HCT116 (cell line): ENCODE measurements at regions not wholly inside any gene's neighbourhood (a gene's known extent, or its start where the extent isn't known, plus 50 kb on each side); places are given as distances from the start of the nearest gene placed in this dataset.

Source experiments
- ATAC-seq: fragments of 200-7000 bp; cut with Tn5 transposase; 2 replicates; pipeline ENCODE4 v1.9.1; 2020; ENCODE audit warnings: mild to moderate bottlenecking, moderate library complexity
- BruUV-seq: library from RNA; stranded (reverse); fragments of 400-500 nt; replicated peaks from 2 replicates; lab custom pipeline; 2021; lab: Mats Ljungman, UMichigan
- CTCF ChIA-PET: fragments of 300-600 bp; sonication (Branson Sonifier 250); formaldehyde crosslinking; loops from one replicate; lab custom pipeline; 2021; ENCODE audit warnings: antibody characterized with exemption; lab: Charles Lee
- POLR2A ChIA-PET: fragments of 300-600, 350-600 bp; sonication (Branson Sonifier 250); formaldehyde crosslinking; loops from one replicate; lab custom pipeline; 2021; ENCODE audit warnings: antibody characterized with exemption; lab: Charles Lee
- RAD21 ChIA-PET, 2 experiments: fragments of 300-600 bp; sonication (Branson Sonifier 250); formaldehyde crosslinking; loops; one replicate each; lab custom pipeline; 2023; ENCODE audit warnings: low total read pairs in 2 of 2; ENCODE audit not compliant: uncharacterized antibody in 2 of 2, unreplicated experiment in 2 of 2, low non-redundant PET in 1 of 2; lab: Charles Lee
- DNase-seq: peaks from one replicate; pipeline ENCODE4 v3.0.0-alpha.2; 2010; ENCODE audit warnings: low read depth, low spot score
- H2AFZ ChIP-seq: fragments of 200-600 bp; shearing (Covaris generic), sonication (generic); 2 replicates; pipeline ENCODE4 v1.6.1; 2017; ENCODE audit warnings: low read depth, mixed run types, mixed read lengths, antibody characterized with exemption, low read length; ENCODE audit not compliant: poor library complexity, severe bottlenecking
- H3K27ac ChIP-seq: 2 replicates; pipeline ENCODE4 v1.5.1; 2012; ENCODE audit warnings: low read depth, low read length
- H3K27me3 ChIP-seq: fragments of 200-600 bp; sonication (generic); 2 replicates; pipeline ENCODE4 v1.6.1; 2016; ENCODE audit warnings: mixed run types, low read length, mixed read lengths; ENCODE audit not compliant: insufficient read depth
- H3K36me3 ChIP-seq, 2 experiments: fragments of 200-500 bp in 1 of 2; fragments of 200-600 bp in 1 of 2; sonication (Bioruptor generic) in 1 of 2; sonication (generic) in 1 of 2; 2 replicates each; pipeline versions ENCODE4 v1.5.1 to v1.6.1; 2014 to 2016; ENCODE audit warnings: low read length in 2 of 2, inconsistent platforms in 1 of 2, mixed read lengths in 1 of 2, mixed run types in 1 of 2; ENCODE audit not compliant: insufficient read depth in 2 of 2, control insufficient read depth in 1 of 2
- H3K4me1 ChIP-seq, 2 experiments: fragments of 200-600 bp in 1 of 2; sonication (generic) in 1 of 2; 2 replicates each; pipeline versions ENCODE4 v1.5.1 to v1.6.1; 2012 to 2017; ENCODE audit warnings: low read length in 2 of 2, inconsistent platforms in 1 of 2, mild to moderate bottlenecking in 1 of 2, mixed read lengths in 1 of 2, mixed run types in 1 of 2, moderate library complexity in 1 of 2; ENCODE audit not compliant: insufficient read depth in 2 of 2, control insufficient read depth in 1 of 2
- H3K4me2 ChIP-seq: fragments of 200-600 bp; sonication (generic); 2 replicates; pipeline ENCODE4 v1.6.1; 2017; ENCODE audit warnings: mixed run types, low read length, mixed read lengths
- H3K4me3 ChIP-seq, 2 experiments: fragments of 200-600 bp in 1 of 2; sonication (generic) in 1 of 2; replicated peaks in 1 of 2; 2 replicates each; pipeline ENCODE4 v1.5.1; 2011 to 2016; ENCODE audit warnings: low read length in 2 of 2, control low read depth in 1 of 2, low read depth in 1 of 2, mild to moderate bottlenecking in 1 of 2, mixed read lengths in 1 of 2, mixed run types in 1 of 2
- H3K79me2 ChIP-seq: fragments of 200-600 bp; sonication (generic); 2 replicates; pipeline ENCODE4 v1.6.1; 2017; ENCODE audit warnings: mild to moderate bottlenecking, mixed run types, low read length, moderate library complexity, mixed read lengths; ENCODE audit not compliant: insufficient read depth
- H3K9ac ChIP-seq: fragments of 200-600 bp; sonication (generic); 2 replicates; pipeline ENCODE4 v1.6.1; 2016; ENCODE audit warnings: low read length, mixed read lengths
- H3K9me2 ChIP-seq: fragments of 200-600 bp; sonication (generic), shearing (Covaris generic); 2 replicates; pipeline ENCODE4 v1.6.1; 2017; ENCODE audit warnings: mixed run types, mild to moderate bottlenecking, moderate library complexity; ENCODE audit not compliant: insufficient read depth
- H3K9me3 ChIP-seq, 2 experiments: fragments of 200-500 bp in 1 of 2; fragments of 200-600 bp in 1 of 2; sonication (Bioruptor generic) in 1 of 2; sonication (generic) in 1 of 2; 2 replicates each; pipeline ENCODE4 v1.6.1; 2014 to 2017; ENCODE audit warnings: low read length in 2 of 2, mixed read lengths in 2 of 2, inconsistent platforms in 1 of 2, low read depth in 1 of 2, mild to moderate bottlenecking in 1 of 2, mixed run types in 1 of 2, moderate library complexity in 1 of 2; ENCODE audit not compliant: control insufficient read depth in 1 of 2, insufficient read depth in 1 of 2
- H4K20me1 ChIP-seq: fragments of 200-600 bp; sonication (generic), shearing (Covaris generic); 2 replicates; pipeline ENCODE4 v1.6.1; 2017; ENCODE audit warnings: mixed run types, mild to moderate bottlenecking, moderate library complexity; ENCODE audit not compliant: insufficient read depth
- CEBPB ChIP-seq: IDR thresholded peaks from 2 replicates; pipeline ENCODE4 v1.6.1; 2012; ENCODE audit warnings: low read depth
- EGR1 ChIP-seq: IDR thresholded peaks from 2 replicates; pipeline ENCODE4 v1.6.1; 2012; ENCODE audit warnings: low read depth
- EZH2 ChIP-seq: fragments of 200-600 bp; sonication (generic); IDR thresholded peaks from 2 replicates; pipeline ENCODE4 v1.6.1; 2017; ENCODE audit warnings: antibody characterized with exemption, mixed run types
- EZH2phosphoT487 ChIP-seq: fragments of 200-600 bp; IDR thresholded peaks from 2 replicates; pipeline ENCODE4 v1.6.1; 2018; ENCODE audit warnings: antibody characterized with exemption, borderline replicate concordance
- JUND ChIP-seq: IDR thresholded peaks from 2 replicates; pipeline ENCODE4 v1.6.1; 2012
- SP1 ChIP-seq: IDR thresholded peaks from 2 replicates; pipeline ENCODE4 v1.6.1; 2012; ENCODE audit warnings: low read depth
- ZNF274 ChIP-seq: fragments of 200-500 bp; sonication (Bioruptor generic); IDR thresholded peaks from 2 replicates; pipeline ENCODE4 v1.6.1; 2014; ENCODE audit warnings: mild to moderate bottlenecking, low read depth, low read length, inconsistent platforms
- intact Hi-C: fragments of 100-400 bp; cut with micrococcal nuclease; formaldehyde crosslinking; loops from 2 replicates; pipeline ENCODE4 v1.10.0; 2022
- TF ChIP-seq, protein P1 (sequence below), 3 experiments: fragments of 200-600 bp in 1 of 3; sonication (generic) in 1 of 3; IDR thresholded peaks in 2 of 3; conservative IDR thresholded peaks in 1 of 3; 2 replicates each; pipeline ENCODE4 v1.5.1; 2012 to 2017; ENCODE audit warnings: low read depth in 2 of 3, low read length in 2 of 3, antibody characterized with exemption in 1 of 3, borderline replicate concordance in 1 of 3, control low read depth in 1 of 3, mild to moderate bottlenecking in 1 of 3, mixed read lengths in 1 of 3, mixed run types in 1 of 3, moderate library complexity in 1 of 3; ENCODE audit not compliant: insufficient read depth in 1 of 3
- TF ChIP-seq, protein P2 (sequence below): IDR thresholded peaks from 2 replicates; pipeline ENCODE4 v1.6.1; 2012; ENCODE audit warnings: low read depth
- TF ChIP-seq, protein P3 (sequence below): IDR thresholded peaks from 2 replicates; pipeline ENCODE4 v1.6.1; 2011; ENCODE audit warnings: mild to moderate bottlenecking, low read length, moderate library complexity; ENCODE audit not compliant: insufficient replicate concordance; ENCODE audit errors: extremely low read depth
- TF ChIP-seq, protein P4 (sequence below): IDR thresholded peaks from 2 replicates; pipeline ENCODE4 v1.6.1; 2012

DNA sequence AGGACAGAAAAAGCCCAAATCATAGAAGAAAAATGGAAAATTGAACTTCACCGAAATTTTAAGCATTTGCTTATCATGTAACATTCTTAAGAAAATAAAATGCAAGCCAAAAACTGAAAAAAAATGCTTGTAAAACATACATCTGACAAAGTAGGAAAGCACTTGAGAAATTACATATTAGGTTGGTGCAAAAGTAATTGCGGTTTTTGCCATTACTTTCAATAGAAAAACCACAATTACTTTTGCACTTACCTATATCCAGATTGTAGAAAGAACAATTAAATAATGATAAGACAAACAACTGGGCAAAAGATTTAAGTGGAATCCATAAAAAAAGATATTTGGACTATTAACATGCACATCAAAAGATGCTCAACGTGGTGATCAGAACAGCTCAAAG lies 146.2 kb downstream of the TBXT start:
- Histone ChIP-seq H3K36me3 (no peaks in the 10 kb centered on the region), H3K9me3 (peaks cover 0 to 4% of the 10 kb centered on the region in 2 experiments; a peak in 1 of 4 replicates), H3K9ac (no peak overlapping the region), H3K27me3 (no peaks in the 10 kb centered on the region), H3K4me3 (no peak overlapping the region), H3K4me2 (no peak overlapping the region), H2AFZ (no peak overlapping the region), H4K20me1 (no peaks in the 10 kb centered on the region), H3K27ac (no peak overlapping the region), H3K4me1 (no peaks in the 10 kb centered on the region), H3K79me2 (no peaks in the 10 kb centered on the region), H3K9me2 (no peaks in the 10 kb centered on the region)
- no peak for ATAC-seq
- RAD21 ChIA-PET, result no interaction called here
- no TSS peak for BruUV-seq
- POLR2A ChIA-PET, result no interaction called here
- TF ChIP-seq, protein P1, sequence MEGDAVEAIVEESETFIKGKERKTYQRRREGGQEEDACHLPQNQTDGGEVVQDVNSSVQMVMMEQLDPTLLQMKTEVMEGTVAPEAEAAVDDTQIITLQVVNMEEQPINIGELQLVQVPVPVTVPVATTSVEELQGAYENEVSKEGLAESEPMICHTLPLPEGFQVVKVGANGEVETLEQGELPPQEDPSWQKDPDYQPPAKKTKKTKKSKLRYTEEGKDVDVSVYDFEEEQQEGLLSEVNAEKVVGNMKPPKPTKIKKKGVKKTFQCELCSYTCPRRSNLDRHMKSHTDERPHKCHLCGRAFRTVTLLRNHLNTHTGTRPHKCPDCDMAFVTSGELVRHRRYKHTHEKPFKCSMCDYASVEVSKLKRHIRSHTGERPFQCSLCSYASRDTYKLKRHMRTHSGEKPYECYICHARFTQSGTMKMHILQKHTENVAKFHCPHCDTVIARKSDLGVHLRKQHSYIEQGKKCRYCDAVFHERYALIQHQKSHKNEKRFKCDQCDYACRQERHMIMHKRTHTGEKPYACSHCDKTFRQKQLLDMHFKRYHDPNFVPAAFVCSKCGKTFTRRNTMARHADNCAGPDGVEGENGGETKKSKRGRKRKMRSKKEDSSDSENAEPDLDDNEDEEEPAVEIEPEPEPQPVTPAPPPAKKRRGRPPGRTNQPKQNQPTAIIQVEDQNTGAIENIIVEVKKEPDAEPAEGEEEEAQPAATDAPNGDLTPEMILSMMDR (IDR thresholded peaks at IDR 0.05 in 2 of 3, conservative IDR thresholded peaks at IDR 0.05 in 1 of 3; ENCODE audit: borderline replicate concordance in 1 of 3, insufficient read depth in 1 of 3, low read depth in 2 of 3, low read length in 2 of 3), result no peak
- TF ChIP-seq, protein P2, sequence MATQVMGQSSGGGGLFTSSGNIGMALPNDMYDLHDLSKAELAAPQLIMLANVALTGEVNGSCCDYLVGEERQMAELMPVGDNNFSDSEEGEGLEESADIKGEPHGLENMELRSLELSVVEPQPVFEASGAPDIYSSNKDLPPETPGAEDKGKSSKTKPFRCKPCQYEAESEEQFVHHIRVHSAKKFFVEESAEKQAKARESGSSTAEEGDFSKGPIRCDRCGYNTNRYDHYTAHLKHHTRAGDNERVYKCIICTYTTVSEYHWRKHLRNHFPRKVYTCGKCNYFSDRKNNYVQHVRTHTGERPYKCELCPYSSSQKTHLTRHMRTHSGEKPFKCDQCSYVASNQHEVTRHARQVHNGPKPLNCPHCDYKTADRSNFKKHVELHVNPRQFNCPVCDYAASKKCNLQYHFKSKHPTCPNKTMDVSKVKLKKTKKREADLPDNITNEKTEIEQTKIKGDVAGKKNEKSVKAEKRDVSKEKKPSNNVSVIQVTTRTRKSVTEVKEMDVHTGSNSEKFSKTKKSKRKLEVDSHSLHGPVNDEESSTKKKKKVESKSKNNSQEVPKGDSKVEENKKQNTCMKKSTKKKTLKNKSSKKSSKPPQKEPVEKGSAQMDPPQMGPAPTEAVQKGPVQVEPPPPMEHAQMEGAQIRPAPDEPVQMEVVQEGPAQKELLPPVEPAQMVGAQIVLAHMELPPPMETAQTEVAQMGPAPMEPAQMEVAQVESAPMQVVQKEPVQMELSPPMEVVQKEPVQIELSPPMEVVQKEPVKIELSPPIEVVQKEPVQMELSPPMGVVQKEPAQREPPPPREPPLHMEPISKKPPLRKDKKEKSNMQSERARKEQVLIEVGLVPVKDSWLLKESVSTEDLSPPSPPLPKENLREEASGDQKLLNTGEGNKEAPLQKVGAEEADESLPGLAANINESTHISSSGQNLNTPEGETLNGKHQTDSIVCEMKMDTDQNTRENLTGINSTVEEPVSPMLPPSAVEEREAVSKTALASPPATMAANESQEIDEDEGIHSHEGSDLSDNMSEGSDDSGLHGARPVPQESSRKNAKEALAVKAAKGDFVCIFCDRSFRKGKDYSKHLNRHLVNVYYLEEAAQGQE, result no peak
- no peak for TF ChIP-seq CEBPB
- TF ChIP-seq ZNF274, result no peak
- no peak for TF ChIP-seq EZH2phosphoT487
- TF ChIP-seq, protein P3, sequence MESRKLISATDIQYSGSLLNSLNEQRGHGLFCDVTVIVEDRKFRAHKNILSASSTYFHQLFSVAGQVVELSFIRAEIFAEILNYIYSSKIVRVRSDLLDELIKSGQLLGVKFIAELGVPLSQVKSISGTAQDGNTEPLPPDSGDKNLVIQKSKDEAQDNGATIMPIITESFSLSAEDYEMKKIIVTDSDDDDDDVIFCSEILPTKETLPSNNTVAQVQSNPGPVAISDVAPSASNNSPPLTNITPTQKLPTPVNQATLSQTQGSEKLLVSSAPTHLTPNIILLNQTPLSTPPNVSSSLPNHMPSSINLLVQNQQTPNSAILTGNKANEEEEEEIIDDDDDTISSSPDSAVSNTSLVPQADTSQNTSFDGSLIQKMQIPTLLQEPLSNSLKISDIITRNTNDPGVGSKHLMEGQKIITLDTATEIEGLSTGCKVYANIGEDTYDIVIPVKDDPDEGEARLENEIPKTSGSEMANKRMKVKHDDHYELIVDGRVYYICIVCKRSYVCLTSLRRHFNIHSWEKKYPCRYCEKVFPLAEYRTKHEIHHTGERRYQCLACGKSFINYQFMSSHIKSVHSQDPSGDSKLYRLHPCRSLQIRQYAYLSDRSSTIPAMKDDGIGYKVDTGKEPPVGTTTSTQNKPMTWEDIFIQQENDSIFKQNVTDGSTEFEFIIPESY, result no peak
- no peak for TF ChIP-seq JUND
- no peak for TF ChIP-seq SP1
- no peak for TF ChIP-seq EZH2
- TF ChIP-seq, protein P4, sequence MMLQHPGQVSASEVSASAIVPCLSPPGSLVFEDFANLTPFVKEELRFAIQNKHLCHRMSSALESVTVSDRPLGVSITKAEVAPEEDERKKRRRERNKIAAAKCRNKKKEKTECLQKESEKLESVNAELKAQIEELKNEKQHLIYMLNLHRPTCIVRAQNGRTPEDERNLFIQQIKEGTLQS, result no peak
- TF ChIP-seq EGR1, result no peak
- CTCF ChIA-PET, result no interaction called here
- no peak for DNase-seq
- intact Hi-C loops, result no loop called here
